ENCODE measurements at regions not wholly inside any gene's neighbourhood (a gene's known extent, or its start where the extent isn't known, plus 50 kb on each side); places are given as distances from the start of the nearest gene placed in this dataset.
A peak's percentile ranks its signal among the peaks of the same experiment; 100 is the strongest.

DNA sequence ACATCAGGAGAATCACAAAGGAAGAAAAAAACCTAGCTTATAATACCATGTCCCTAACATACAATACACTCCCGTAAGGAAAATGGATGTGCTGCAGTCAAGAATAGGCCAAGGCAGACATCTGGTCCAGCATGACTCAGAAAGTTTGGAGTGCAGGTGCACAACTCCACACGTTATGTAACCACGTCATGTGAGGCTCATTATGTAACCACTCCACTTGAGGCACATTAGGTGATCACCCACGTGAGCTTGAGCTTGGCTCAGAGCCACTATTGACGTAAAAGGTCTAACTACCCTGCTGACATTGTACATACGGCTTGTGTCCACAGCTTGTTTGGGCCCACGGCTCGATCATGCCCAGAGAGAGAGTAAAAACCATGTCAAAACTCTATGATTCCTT is 99.8 kb upstream of the C1orf21 start:
- ATAC-seq (ENCODE audit: insufficient read depth, low read depth), result no peak
- peaks cover 38% of the 10 kb centered on the region for H3K9me3 ChIP-seq (ENCODE audit: insufficient read depth, low read length, severe bottlenecking)
- H4K20me1 ChIP-seq (ENCODE audit: insufficient read depth, low read length), result no peaks in the 10 kb centered on the region
- no peak overlapping the region for H3K9ac ChIP-seq (ENCODE audit: low read depth, low read length)
- no peak overlapping the region for H3K4me2 ChIP-seq (ENCODE audit: insufficient read depth, low read length)
- DNase-seq, result no peak
- no peaks in the 10 kb centered on the region for H3K79me2 ChIP-seq (ENCODE audit: insufficient read depth, low read length)
- H3K27ac ChIP-seq (ENCODE audit: low read length), result no peak overlapping the region
- no peaks in the 10 kb centered on the region for H3K27me3 ChIP-seq (ENCODE audit: insufficient read depth, low read length, poor library complexity)
- no peaks in the 10 kb centered on the region for H3K36me3 ChIP-seq (ENCODE audit: insufficient read depth, low read length)
- no peak overlapping the region for H3K4me3 ChIP-seq (ENCODE audit: low read depth in 1 of 2, low read length in 2 of 2)
- no peak overlapping the region for H2AFZ ChIP-seq (ENCODE audit: low read depth, low read length)
- no peaks in the 10 kb centered on the region for H3K4me1 ChIP-seq (ENCODE audit: insufficient read depth, low read length)
- TF ChIP-seq, protein P1, sequence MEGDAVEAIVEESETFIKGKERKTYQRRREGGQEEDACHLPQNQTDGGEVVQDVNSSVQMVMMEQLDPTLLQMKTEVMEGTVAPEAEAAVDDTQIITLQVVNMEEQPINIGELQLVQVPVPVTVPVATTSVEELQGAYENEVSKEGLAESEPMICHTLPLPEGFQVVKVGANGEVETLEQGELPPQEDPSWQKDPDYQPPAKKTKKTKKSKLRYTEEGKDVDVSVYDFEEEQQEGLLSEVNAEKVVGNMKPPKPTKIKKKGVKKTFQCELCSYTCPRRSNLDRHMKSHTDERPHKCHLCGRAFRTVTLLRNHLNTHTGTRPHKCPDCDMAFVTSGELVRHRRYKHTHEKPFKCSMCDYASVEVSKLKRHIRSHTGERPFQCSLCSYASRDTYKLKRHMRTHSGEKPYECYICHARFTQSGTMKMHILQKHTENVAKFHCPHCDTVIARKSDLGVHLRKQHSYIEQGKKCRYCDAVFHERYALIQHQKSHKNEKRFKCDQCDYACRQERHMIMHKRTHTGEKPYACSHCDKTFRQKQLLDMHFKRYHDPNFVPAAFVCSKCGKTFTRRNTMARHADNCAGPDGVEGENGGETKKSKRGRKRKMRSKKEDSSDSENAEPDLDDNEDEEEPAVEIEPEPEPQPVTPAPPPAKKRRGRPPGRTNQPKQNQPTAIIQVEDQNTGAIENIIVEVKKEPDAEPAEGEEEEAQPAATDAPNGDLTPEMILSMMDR (IDR thresholded peaks at IDR 0.05; ENCODE audit: borderline replicate concordance, extremely low read depth, low read length, poor library complexity, severe bottlenecking), result no peak

DNA sequence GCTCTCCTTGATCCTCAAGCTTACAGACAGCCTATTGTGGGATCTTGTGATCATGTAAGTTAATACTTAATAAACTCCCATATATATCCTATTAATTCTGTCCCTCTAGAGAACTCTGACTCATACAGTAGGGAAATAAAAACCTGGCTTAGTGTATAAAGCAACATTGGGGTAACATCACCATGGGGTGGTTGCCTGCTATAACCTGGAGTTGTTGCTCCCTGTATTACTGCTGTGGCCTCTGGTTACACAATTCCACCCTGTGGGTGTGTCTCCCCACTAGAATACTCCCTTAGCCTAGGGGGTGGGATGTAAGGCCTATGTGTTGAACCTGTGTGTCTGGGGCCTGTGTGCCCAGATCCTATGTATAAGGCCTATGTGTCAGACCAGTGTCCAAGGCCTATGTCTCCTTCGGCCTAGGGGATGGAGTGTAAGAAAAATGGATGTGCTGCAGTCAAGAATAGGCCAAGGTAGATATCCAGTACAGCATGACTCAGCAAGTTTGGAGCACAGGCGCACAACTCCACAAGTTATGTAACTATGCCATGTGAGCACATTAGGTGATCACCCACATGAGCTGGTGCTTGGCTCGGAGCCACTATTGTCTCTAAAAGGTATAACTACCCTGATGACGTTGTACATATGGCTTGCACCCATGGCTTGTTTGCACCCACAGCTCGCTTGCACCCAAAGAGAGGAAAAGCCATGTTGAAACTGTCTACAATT is 96.8 kb upstream of the C1orf21 start:
- peaks cover 43% of the 10 kb centered on the region for H3K9me3 ChIP-seq (ENCODE audit: insufficient read depth, low read length, severe bottlenecking)
- no peaks in the 10 kb centered on the region for H4K20me1 ChIP-seq (ENCODE audit: insufficient read depth, low read length)
- H3K27ac ChIP-seq (ENCODE audit: low read length), result no peak overlapping the region
- no peaks in the 10 kb centered on the region for H3K4me1 ChIP-seq (ENCODE audit: insufficient read depth, low read length)
- H3K4me3 ChIP-seq (ENCODE audit: low read depth in 1 of 2, low read length in 2 of 2), result no peak overlapping the region
- H3K27me3 ChIP-seq (ENCODE audit: insufficient read depth, low read length, poor library complexity), result no peaks in the 10 kb centered on the region
- ATAC-seq (ENCODE audit: insufficient read depth, low read depth), result no peak
- peak; percentile 46 for DNase-seq
- no peak overlapping the region for H3K4me2 ChIP-seq (ENCODE audit: insufficient read depth, low read length)
- no peak overlapping the region for H3K9ac ChIP-seq (ENCODE audit: low read depth, low read length)
- H3K36me3 ChIP-seq (ENCODE audit: insufficient read depth, low read length), result no peaks in the 10 kb centered on the region
- no peak overlapping the region for H2AFZ ChIP-seq (ENCODE audit: low read depth, low read length)
- TF ChIP-seq, protein P1 (IDR thresholded peaks at IDR 0.05; ENCODE audit: borderline replicate concordance, extremely low read depth, low read length, poor library complexity, severe bottlenecking), result no peak
- TF ChIP-seq EZH2 (IDR thresholded peaks at IDR 0.05; ENCODE audit: borderline replicate concordance, low read depth, low read length, severe bottlenecking), result no peak
- no peaks in the 10 kb centered on the region for H3K79me2 ChIP-seq (ENCODE audit: insufficient read depth, low read length)

DNA sequence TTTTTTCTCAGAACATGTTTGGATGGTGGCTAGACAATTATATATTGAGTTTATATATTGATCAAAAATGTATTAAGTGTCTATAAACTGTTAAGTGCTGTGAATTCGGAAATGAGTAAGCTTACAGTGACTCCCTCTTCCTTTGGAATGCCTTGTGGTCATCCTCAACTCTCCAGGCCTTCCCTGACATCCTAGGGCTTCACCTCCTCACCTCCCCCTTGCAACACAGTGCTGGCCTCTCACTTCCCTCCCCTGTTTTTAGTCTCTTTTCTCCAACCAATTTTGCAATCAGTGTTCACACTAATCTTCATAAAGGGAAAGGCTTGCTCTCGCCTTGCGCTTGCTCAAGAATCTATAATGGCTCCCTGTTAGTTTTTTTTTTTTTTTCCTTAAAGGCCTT is 95.1 kb upstream of the C1orf21 start:
- Histone ChIP-seq H3K27ac (ENCODE audit: low read length) (no peak overlapping the region), H3K4me2 (ENCODE audit: insufficient read depth, low read length) (no peak overlapping the region), H3K9me3 (ENCODE audit: insufficient read depth, low read length, severe bottlenecking) (peaks cover 39% of the 10 kb centered on the region), H2AFZ (ENCODE audit: low read depth, low read length) (no peak overlapping the region), H3K4me1 (ENCODE audit: insufficient read depth, low read length) (peaks cover 13% of the 10 kb centered on the region), H4K20me1 (ENCODE audit: insufficient read depth, low read length) (no peaks in the 10 kb centered on the region), H3K4me3 (ENCODE audit: low read depth in 1 of 2, low read length in 2 of 2) (no peak overlapping the region), H3K9ac (ENCODE audit: low read depth, low read length) (no peak overlapping the region), H3K79me2 (ENCODE audit: insufficient read depth, low read length) (no peaks in the 10 kb centered on the region), H3K27me3 (ENCODE audit: insufficient read depth, low read length, poor library complexity) (no peaks in the 10 kb centered on the region), H3K36me3 (ENCODE audit: insufficient read depth, low read length) (no peaks in the 10 kb centered on the region)
- DNase-seq, result no peak
- no peak for TF ChIP-seq EZH2 (IDR thresholded peaks at IDR 0.05; ENCODE audit: borderline replicate concordance, low read depth, low read length, severe bottlenecking)
- TF ChIP-seq, protein P1 (IDR thresholded peaks at IDR 0.05; ENCODE audit: borderline replicate concordance, extremely low read depth, low read length, poor library complexity, severe bottlenecking), result no peak
- no peak for ATAC-seq (ENCODE audit: insufficient read depth, low read depth)
